ENCODE measurements at regions not wholly inside any gene's neighbourhood (a gene's known extent, or its start where the extent isn't known, plus 50 kb on each side); places are given as distances from the start of the nearest gene placed in this dataset.

GRCh38 chr1:172966844-172967540 lies 83.7 kb downstream of the TNFSF18 start:
- TF ChIP-seq EZH2 (IDR thresholded peaks at IDR 0.05; ENCODE audit: insufficient read depth, poor library complexity, severe bottlenecking) (no peak), EZH2phosphoT487 (IDR thresholded peaks at IDR 0.05; ENCODE audit: insufficient read depth, low read depth) (no peak)

Measured in GM23248 (cell line).